ENCODE measurements at regions not wholly inside any gene's neighbourhood (a gene's known extent, or its start where the extent isn't known, plus 50 kb on each side); places are given as distances from the start of the nearest gene placed in this dataset.

DNA sequence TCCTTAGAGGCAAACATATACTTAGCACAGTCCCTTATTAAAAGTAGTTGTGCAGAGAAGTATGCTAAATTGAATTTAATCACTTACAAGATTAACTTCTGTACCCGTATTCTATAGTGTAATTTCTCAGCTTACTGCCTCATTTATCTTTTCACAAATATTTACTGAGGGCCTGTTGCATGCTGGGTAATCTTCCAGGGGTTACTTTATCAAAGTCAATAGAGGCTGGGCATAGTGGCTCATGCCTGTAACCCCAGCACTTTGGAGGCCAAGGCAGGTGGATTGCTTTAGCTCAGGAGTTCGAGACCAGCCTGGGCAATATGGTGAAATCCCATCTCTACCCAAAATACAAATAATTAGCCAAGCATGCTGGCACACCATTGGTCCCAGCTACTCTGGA is 111.7 kb upstream of the RAB27B start:
- TF ChIP-seq EZH2 (IDR thresholded peaks at IDR 0.05) (no peak), POLR2AphosphoS5 (IDR thresholded peaks at IDR 0.05; ENCODE audit: borderline replicate concordance, low read depth, low read length) (no peak), FOXP2 (optimal IDR thresholded peaks at IDR 0.05; ENCODE audit: control extremely low read depth, extremely low read length, insufficient read depth) (no peak)

Measured in SK-N-MC (cell line).